Rectal smooth muscle tissue (tissue), 1 donor: ENCODE measurements at regions not wholly inside any gene's neighbourhood (a gene's known extent, or its start where the extent isn't known, plus 50 kb on each side); places are given as distances from the start of the nearest gene placed in this dataset.

Experiments used
- H3K27ac ChIP-seq: one replicate; pipeline ENCODE4 v1.7.0; 2013; ENCODE audit warnings: low read depth, low read length, inconsistent platforms
- H3K27me3 ChIP-seq: one replicate; pipeline ENCODE4 v1.7.0; 2013; ENCODE audit warnings: low read length; ENCODE audit not compliant: control insufficient read depth, insufficient read depth
- H3K36me3 ChIP-seq: one replicate; pipeline ENCODE4 v1.7.0; 2013; ENCODE audit warnings: low read length; ENCODE audit not compliant: control insufficient read depth, insufficient read depth
- H3K4me1 ChIP-seq: one replicate; pipeline ENCODE4 v1.7.0; 2013; ENCODE audit warnings: low read length; ENCODE audit not compliant: control insufficient read depth, insufficient read depth
- H3K4me3 ChIP-seq: one replicate; pipeline ENCODE4 v1.7.0; 2013; ENCODE audit warnings: low read length
- H3K9ac ChIP-seq: one replicate; pipeline ENCODE4 v1.7.0; 2013; ENCODE audit warnings: low read length

GRCh38 chr2:12027136-12027535 lies 280.7 kb downstream of the LPIN1 start:
- Histone ChIP-seq H3K4me1 (no peaks in the 10 kb centered on the region), H3K27me3 (no peaks in the 10 kb centered on the region), H3K27ac (no peak overlapping the region), H3K36me3 (no peaks in the 10 kb centered on the region), H3K9ac (no peak overlapping the region), H3K4me3 (no peak overlapping the region)

- H3K4me1 ChIP-seq = no peaks in the 10 kb centered on the region
- H3K27ac ChIP-seq = no peak overlapping the region
- H3K36me3 ChIP-seq = no peaks in the 10 kb centered on the region
- H3K27me3 ChIP-seq = no peaks in the 10 kb centered on the region
- no peak overlapping the region for H3K9ac ChIP-seq
- no peak overlapping the region for H3K4me3 ChIP-seq
Observed at GRCh38 chr2:12031866-12032265, 285.4 kb downstream of the LPIN1 start.

GRCh38 chr2:12032398-12032797 lies 286.0 kb downstream of the LPIN1 start:
- H3K9ac ChIP-seq = no peak overlapping the region
- H3K36me3 ChIP-seq = no peaks in the 10 kb centered on the region
- no peaks in the 10 kb centered on the region for H3K4me1 ChIP-seq
- no peaks in the 10 kb centered on the region for H3K27me3 ChIP-seq
- no peak overlapping the region for H3K27ac ChIP-seq
- H3K4me3 ChIP-seq = no peak overlapping the region

GRCh38 chr2:12032975-12033374 lies 286.5 kb downstream of the LPIN1 start:
- H3K4me1 ChIP-seq = no peaks in the 10 kb centered on the region
- no peak overlapping the region for H3K4me3 ChIP-seq
- no peak overlapping the region for H3K9ac ChIP-seq
- H3K27ac ChIP-seq = no peak overlapping the region
- H3K36me3 ChIP-seq = no peaks in the 10 kb centered on the region
- H3K27me3 ChIP-seq = no peaks in the 10 kb centered on the region

- Histone ChIP-seq H3K4me3 (no peak overlapping the region), H3K27me3 (no peaks in the 10 kb centered on the region), H3K36me3 (no peaks in the 10 kb centered on the region), H3K27ac (no peak overlapping the region), H3K4me1 (no peaks in the 10 kb centered on the region), H3K9ac (no peak overlapping the region)
Observed at GRCh38 chr2:12033494-12033893, 287.1 kb downstream of the LPIN1 start.

GRCh38 chr2:12034382-12034781 lies 287.9 kb downstream of the LPIN1 start:
- no peaks in the 10 kb centered on the region for H3K36me3 ChIP-seq
- no peak overlapping the region for H3K9ac ChIP-seq
- H3K27me3 ChIP-seq = no peaks in the 10 kb centered on the region
- no peak overlapping the region for H3K27ac ChIP-seq
- no peak overlapping the region for H3K4me3 ChIP-seq
- no peaks in the 10 kb centered on the region for H3K4me1 ChIP-seq

- H3K36me3 ChIP-seq = no peaks in the 10 kb centered on the region
- H3K4me3 ChIP-seq = no peak overlapping the region
- no peak overlapping the region for H3K27ac ChIP-seq
- H3K9ac ChIP-seq = no peak overlapping the region
- no peaks in the 10 kb centered on the region for H3K4me1 ChIP-seq
- no peaks in the 10 kb centered on the region for H3K27me3 ChIP-seq
Observed at GRCh38 chr2:12035029-12035720, 288.7 kb downstream of the LPIN1 start.

- no peak overlapping the region for H3K4me3 ChIP-seq
- H3K9ac ChIP-seq = no peak overlapping the region
- H3K27ac ChIP-seq = no peak overlapping the region
- no peaks in the 10 kb centered on the region for H3K36me3 ChIP-seq
- H3K27me3 ChIP-seq = no peaks in the 10 kb centered on the region
- H3K4me1 ChIP-seq = no peaks in the 10 kb centered on the region
Observed at GRCh38 chr2:12035956-12036639, 289.7 kb downstream of the LPIN1 start.

GRCh38 chr2:12036640-12036983 lies 290.2 kb downstream of the LPIN1 start:
- Histone ChIP-seq H3K4me3 (no peak overlapping the region), H3K36me3 (no peaks in the 10 kb centered on the region), H3K27ac (no peak overlapping the region), H3K9ac (no peak overlapping the region), H3K4me1 (no peaks in the 10 kb centered on the region), H3K27me3 (no peaks in the 10 kb centered on the region)

GRCh38 chr2:12037301-12037700 lies 290.9 kb downstream of the LPIN1 start:
- Histone ChIP-seq H3K4me3 (no peak overlapping the region), H3K9ac (no peak overlapping the region), H3K27me3 (no peaks in the 10 kb centered on the region), H3K4me1 (no peaks in the 10 kb centered on the region), H3K36me3 (no peaks in the 10 kb centered on the region), H3K27ac (no peak overlapping the region)

GRCh38 chr2:12041236-12041635 lies 294.8 kb downstream of the LPIN1 start:
- Histone ChIP-seq H3K9ac (no peak overlapping the region), H3K27ac (no peak overlapping the region), H3K4me3 (no peak overlapping the region), H3K27me3 (no peaks in the 10 kb centered on the region), H3K36me3 (no peaks in the 10 kb centered on the region), H3K4me1 (no peaks in the 10 kb centered on the region)

- H3K4me1 ChIP-seq = no peaks in the 10 kb centered on the region
- no peak overlapping the region for H3K9ac ChIP-seq
- H3K27me3 ChIP-seq = no peaks in the 10 kb centered on the region
- H3K27ac ChIP-seq = no peak overlapping the region
- no peak overlapping the region for H3K4me3 ChIP-seq
- H3K36me3 ChIP-seq = no peaks in the 10 kb centered on the region
Observed at GRCh38 chr2:12043131-12043530, 296.7 kb downstream of the LPIN1 start.

- Histone ChIP-seq H3K27ac (no peak overlapping the region), H3K9ac (no peak overlapping the region), H3K36me3 (no peaks in the 10 kb centered on the region), H3K27me3 (no peaks in the 10 kb centered on the region), H3K4me3 (no peak overlapping the region), H3K4me1 (no peaks in the 10 kb centered on the region)
Observed at GRCh38 chr2:12044857-12045256, 298.4 kb downstream of the LPIN1 start.
